Smooth muscle cell (in vitro differentiated cells): ENCODE measurements at regions not wholly inside any gene's neighbourhood (a gene's known extent, or its start where the extent isn't known, plus 50 kb on each side); places are given as distances from the start of the nearest gene placed in this dataset.

Experiments used
- DNase-seq: peaks from one replicate; lab custom pipeline; 2025; ENCODE audit not compliant: unreplicated experiment; lab: John Stamatoyannopoulos, UW
- H2AFZ ChIP-seq: fragments of 200-600 bp; sonication (generic); 2 replicates; pipeline ENCODE4 v1.6.0; 2016; ENCODE audit warnings: antibody characterized with exemption, low read depth, mild to moderate bottlenecking
- H3F3A ChIP-seq: fragments of 200-600 bp; sonication (generic); 2 replicates; pipeline ENCODE4 v1.6.0; 2017; ENCODE audit warnings: antibody characterized with exemption, low read depth
- H3K27ac ChIP-seq: fragments of 200-600 bp; sonication (generic); 2 replicates; pipeline ENCODE4 v1.5.1; 2016; ENCODE audit warnings: low read depth, mild to moderate bottlenecking
- H3K27me3 ChIP-seq: fragments of 200-600 bp; sonication (generic); 2 replicates; pipeline ENCODE4 v1.6.1; 2016; ENCODE audit warnings: low read depth, mild to moderate bottlenecking
- H3K36me3 ChIP-seq: fragments of 200-600 bp; sonication (generic); 2 replicates; pipeline ENCODE4 v1.5.1; 2016; ENCODE audit warnings: low read depth
- H3K4me1 ChIP-seq: fragments of 200-600 bp; sonication (generic); 2 replicates; pipeline ENCODE4 v1.5.1; 2016; ENCODE audit warnings: low read depth
- H3K4me2 ChIP-seq: fragments of 200-600 bp; sonication (generic); 2 replicates; pipeline ENCODE4 v1.6.0; 2016; ENCODE audit warnings: mild to moderate bottlenecking
- H3K4me3 ChIP-seq: fragments of 200-600 bp; sonication (generic); 2 replicates; pipeline ENCODE4 v1.5.1; 2016; ENCODE audit warnings: mild to moderate bottlenecking
- H3K79me2 ChIP-seq: fragments of 200-600 bp; sonication (generic); 2 replicates; pipeline ENCODE4 v1.6.0; 2016; ENCODE audit warnings: low read depth, mild to moderate bottlenecking
- H3K9ac ChIP-seq: fragments of 200-600 bp; sonication (generic); 2 replicates; pipeline ENCODE4 v1.6.0; 2016; ENCODE audit warnings: low read depth
- H3K9me3 ChIP-seq: fragments of 200-600 bp; sonication (generic); replicated peaks from 2 replicates; pipeline ENCODE4 v1.5.1; 2016; ENCODE audit warnings: low read depth
- H4K20me1 ChIP-seq: fragments of 200-600 bp; sonication (generic); 2 replicates; pipeline ENCODE4 v1.6.0; 2016; ENCODE audit warnings: low read depth
- WGBS: methylation state at CpG from one replicate; pipeline ENCODE4 v1.1.7; 2016; ENCODE audit warnings: low lambda C conversion rate; 5-methylcytosine and 5-hydroxymethylcytosine counted together
- TF ChIP-seq, protein P1 (sequence below): fragments of 200-600 bp; sonication (generic); IDR thresholded peaks from 2 replicates; pipeline ENCODE4 v1.5.1; 2017; ENCODE audit warnings: borderline replicate concordance, mild to moderate bottlenecking, antibody characterized with exemption; ENCODE audit not compliant: insufficient read depth, poor library complexity, severe bottlenecking

DNA sequence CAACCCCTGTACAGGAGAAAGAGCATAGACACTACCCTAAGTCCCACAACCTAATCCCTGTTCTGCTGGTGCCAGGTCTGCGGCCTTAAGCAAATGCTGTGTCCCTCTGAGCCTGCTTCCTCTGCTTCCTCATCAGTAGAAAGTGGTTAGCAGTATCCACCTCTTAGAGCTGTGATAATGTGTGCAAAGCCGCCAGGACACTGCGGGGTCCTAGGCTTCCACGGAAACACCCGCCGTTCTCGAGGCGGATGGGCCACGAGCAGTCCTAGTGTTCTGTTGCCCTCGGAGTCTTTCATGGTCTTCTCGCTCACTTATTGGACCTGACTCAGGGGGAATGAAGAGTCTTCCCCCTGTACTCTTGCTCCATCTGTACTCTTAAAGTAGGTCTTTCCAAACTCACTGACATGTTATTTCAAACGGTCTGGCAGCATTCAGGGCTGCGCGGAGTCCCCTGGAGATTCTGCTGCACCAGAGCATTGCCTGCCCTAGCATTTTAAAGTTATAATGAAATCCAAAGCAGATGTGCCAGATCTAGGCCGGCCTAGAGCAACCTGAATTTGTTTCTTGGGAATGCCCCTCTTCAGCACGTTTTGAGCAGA lies 107.2 kb upstream of the ZNF236 start:
- H3K4me2 ChIP-seq, result no peak overlapping the region
- H3K9ac ChIP-seq, result no peak overlapping the region
- no peaks in the 10 kb centered on the region for H3K4me1 ChIP-seq
- no peak for DNase-seq
- no peaks in the 10 kb centered on the region for H3K36me3 ChIP-seq
- TF ChIP-seq, protein P1, sequence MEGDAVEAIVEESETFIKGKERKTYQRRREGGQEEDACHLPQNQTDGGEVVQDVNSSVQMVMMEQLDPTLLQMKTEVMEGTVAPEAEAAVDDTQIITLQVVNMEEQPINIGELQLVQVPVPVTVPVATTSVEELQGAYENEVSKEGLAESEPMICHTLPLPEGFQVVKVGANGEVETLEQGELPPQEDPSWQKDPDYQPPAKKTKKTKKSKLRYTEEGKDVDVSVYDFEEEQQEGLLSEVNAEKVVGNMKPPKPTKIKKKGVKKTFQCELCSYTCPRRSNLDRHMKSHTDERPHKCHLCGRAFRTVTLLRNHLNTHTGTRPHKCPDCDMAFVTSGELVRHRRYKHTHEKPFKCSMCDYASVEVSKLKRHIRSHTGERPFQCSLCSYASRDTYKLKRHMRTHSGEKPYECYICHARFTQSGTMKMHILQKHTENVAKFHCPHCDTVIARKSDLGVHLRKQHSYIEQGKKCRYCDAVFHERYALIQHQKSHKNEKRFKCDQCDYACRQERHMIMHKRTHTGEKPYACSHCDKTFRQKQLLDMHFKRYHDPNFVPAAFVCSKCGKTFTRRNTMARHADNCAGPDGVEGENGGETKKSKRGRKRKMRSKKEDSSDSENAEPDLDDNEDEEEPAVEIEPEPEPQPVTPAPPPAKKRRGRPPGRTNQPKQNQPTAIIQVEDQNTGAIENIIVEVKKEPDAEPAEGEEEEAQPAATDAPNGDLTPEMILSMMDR, result no peak
- H3K4me3 ChIP-seq, result no peak overlapping the region
- 91% methylated on average over 16 of the region's 16 CpGs for WGBS
- no peaks in the 10 kb centered on the region for H4K20me1 ChIP-seq
- H3K27me3 ChIP-seq, result no peaks in the 10 kb centered on the region
- no peaks in the 10 kb centered on the region for H3K9me3 ChIP-seq
- no peaks in the 10 kb centered on the region for H3K79me2 ChIP-seq
- H3F3A ChIP-seq, result no peaks in the 10 kb centered on the region
- H2AFZ ChIP-seq, result no peak overlapping the region
- H3K27ac ChIP-seq, result no peak overlapping the region

- Histone ChIP-seq H2AFZ (no peak overlapping the region), H4K20me1 (no peaks in the 10 kb centered on the region), H3K9me3 (no peaks in the 10 kb centered on the region), H3F3A (no peaks in the 10 kb centered on the region), H3K27ac (no peak overlapping the region), H3K4me2 (no peak overlapping the region), H3K4me3 (no peak overlapping the region), H3K4me1 (no peaks in the 10 kb centered on the region), H3K27me3 (no peaks in the 10 kb centered on the region), H3K9ac (no peak overlapping the region), H3K36me3 (no peaks in the 10 kb centered on the region), H3K79me2 (no peaks in the 10 kb centered on the region)
- WGBS, result 95% methylated on average over 8 of the region's 8 CpGs
- TF ChIP-seq, protein P1, result no peak
- no peak for DNase-seq
Observed at GRCh38 chr18:76713432-76713831, 108.9 kb upstream of the ZNF236 start.

DNA sequence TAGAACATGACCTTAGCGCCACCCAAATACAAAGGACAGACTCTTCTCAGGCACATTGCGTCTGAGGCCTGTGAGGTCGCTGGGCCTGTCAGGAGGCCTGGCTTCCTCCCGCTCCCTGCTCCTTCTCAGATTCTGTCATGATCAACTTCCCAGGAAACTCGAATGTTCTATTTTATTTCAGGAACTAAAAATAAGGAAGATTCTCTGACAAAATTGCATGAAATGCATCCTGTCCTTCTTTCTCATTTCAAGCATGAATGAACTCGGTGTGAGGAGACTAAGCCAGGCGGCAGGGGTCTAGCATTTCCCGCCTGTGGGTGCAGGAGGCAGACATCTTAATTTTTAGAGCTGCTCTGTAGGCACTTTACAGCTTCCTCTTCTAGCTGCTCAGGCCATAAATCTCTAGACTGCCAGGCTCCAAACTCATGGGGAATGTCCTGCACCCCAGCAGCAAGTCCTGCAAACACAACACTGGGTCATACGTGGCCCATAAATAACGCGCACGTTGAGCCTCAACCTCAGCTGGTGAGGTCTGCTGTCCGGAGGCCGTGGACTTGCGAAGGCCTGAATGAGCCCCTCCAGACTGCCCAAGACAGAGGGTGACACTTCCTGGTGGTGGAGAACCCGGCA lies 109.7 kb upstream of the ZNF236 start:
- WGBS, result 90% methylated on average over 16 of the region's 16 CpGs
- H3K4me2 ChIP-seq, result no peak overlapping the region
- H4K20me1 ChIP-seq, result no peaks in the 10 kb centered on the region
- no peak overlapping the region for H3K9ac ChIP-seq
- no peaks in the 10 kb centered on the region for H3K36me3 ChIP-seq
- no peaks in the 10 kb centered on the region for H3K4me1 ChIP-seq
- H3K9me3 ChIP-seq, result no peaks in the 10 kb centered on the region
- no peak overlapping the region for H2AFZ ChIP-seq
- no peaks in the 10 kb centered on the region for H3K79me2 ChIP-seq
- H3K27ac ChIP-seq, result no peak overlapping the region
- DNase-seq, result no peak
- H3K27me3 ChIP-seq, result no peaks in the 10 kb centered on the region
- H3K4me3 ChIP-seq, result no peak overlapping the region
- TF ChIP-seq, protein P1, result no peak
- no peaks in the 10 kb centered on the region for H3F3A ChIP-seq
